HG03342 (cell line): ENCODE measurements at regions not wholly inside any gene's neighbourhood (a gene's known extent, or its start where the extent isn't known, plus 50 kb on each side); places are given as distances from the start of the nearest gene placed in this dataset.

Experiments used
- ATAC-seq: cut with Tn5 transposase; IDR thresholded peaks from one replicate; pipeline ENCODE4 v1.9.1; 2021; ENCODE audit warnings: mild to moderate bottlenecking, moderate library complexity; ENCODE audit not compliant: unreplicated experiment

DNA sequence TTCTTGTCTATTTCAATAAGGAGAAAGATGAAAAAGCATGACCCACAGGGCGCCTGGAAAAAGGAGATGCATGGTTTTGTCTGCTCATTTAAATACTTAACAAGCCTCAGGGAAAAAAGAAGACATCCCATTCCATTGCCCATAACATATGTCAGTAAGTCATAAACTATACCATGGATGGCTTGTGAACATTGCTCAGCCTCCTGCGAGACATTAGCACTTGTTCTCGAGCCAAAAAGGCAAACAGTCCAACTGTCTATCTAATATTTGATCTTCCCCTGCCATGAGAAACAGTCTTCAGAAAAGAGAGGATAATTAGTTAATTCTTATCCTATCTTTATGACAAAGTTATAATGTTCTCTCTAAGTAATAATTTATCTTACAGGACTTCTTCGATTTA is 527.4 kb downstream of the HACE1 start:
- ATAC-seq, result no peak

DNA sequence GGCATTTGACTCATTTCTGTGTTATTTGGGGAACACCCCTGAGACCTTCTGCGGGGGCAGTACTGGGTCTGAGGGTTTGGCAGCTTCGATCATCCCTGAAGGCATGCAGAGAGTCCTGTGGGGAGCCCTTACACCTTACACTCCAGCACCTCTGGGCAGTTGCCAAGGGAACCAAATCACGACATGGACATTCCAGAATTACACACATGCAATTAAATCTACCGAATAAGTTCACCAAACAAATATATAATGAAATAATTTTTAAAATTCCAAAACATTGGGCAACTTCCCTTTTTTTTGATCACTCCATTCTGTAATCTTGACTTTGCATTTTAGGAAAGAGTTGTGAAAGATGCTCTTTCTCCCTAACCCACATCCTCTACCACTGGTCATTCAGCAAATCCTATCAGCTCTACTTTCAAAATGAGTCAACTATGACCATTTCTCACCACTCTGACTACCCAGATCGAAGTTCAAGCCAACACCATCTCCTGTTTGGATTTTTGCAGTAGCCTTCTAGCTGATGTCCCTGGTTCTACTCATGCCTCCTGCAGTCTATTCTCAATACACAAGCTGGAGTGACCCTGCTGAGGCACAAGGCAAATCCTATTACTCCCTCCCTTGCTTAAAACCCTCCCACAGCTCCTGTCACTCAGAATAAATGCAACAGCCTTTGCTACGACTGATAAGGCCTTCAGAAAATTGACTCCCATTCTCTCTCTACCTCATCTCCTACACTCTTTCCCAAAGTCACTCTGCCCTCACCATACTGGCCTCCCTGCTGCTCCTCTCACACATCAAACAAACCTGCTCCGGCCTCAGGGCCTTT is 533.3 kb downstream of the HACE1 start:
- ATAC-seq, result peak; percentile 74

DNA sequence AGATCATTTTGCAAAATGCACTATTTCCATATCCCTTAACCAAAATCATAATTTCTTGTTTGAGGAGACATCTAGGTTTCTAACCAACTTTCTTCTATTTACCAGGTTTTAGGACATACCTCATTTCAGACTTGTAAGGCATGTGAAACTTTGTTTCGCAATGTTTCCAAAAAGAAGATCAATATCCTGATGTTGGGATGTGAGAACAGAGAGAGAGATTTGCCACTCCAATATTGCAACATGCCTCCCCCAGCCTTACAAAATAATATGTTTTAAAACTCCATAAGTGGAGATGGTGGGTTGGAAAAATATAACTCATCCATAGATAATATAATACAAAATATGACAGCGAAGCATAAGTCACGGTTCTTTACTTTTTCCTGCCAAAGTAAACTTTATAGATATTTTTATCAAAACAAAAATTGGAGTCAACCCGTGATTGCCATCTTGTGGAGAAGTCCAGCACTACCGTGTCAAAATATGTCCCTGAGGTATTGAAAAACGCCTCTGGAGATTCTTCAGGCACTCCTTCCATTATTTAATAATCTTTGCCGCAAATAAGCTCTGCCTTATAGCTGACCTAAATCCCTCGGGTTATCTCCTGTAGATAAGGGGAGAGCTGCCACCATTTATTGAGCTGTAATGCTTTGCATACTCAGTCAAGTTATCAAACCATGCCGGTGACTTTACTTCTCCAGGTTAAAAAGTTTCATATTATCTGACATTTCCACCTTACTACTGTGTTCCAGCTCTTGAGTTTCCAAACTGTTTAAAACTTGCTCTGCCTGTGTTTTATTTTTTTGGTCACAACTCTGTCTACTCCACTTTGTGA is 534.2 kb downstream of the HACE1 start:
- no peak for ATAC-seq

DNA sequence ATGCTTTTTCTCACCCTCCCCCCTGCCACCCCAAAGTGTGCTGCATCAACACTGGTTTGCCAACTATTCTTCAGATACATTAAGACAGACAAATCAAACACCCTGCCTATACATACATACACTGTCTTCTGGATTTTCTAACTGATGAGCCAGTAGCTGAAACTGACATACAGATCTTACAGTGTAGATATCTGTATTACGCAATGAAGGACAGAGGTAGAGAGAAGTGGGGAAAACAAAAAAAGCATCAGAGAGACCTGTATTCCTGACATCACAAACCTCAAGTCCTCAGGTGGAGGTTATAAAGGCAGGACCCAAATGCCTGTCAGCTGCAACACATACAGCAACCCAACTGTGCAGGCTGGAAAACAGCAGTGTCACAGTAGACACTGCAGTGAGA is 535.4 kb downstream of the HACE1 start:
- no peak for ATAC-seq

DNA sequence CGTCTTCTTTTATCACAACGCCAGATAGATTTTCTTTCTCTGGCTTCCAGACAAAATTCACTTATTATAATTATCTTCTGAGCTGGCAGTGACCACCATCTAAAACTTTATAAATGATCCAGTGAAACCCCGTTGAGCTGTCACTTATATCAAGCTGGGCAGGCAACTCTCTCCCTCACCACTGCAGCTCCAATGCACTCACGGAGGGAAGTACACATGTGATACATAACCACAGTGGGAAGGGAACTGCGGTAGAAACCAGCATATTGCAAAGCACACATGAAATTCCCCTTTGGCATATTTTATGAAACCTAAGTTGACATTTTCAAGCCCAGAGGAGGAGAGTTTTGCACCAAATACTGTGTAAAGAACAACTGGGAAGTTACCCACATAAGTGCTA is 536.9 kb downstream of the HACE1 start:
- ATAC-seq, result no peak

DNA sequence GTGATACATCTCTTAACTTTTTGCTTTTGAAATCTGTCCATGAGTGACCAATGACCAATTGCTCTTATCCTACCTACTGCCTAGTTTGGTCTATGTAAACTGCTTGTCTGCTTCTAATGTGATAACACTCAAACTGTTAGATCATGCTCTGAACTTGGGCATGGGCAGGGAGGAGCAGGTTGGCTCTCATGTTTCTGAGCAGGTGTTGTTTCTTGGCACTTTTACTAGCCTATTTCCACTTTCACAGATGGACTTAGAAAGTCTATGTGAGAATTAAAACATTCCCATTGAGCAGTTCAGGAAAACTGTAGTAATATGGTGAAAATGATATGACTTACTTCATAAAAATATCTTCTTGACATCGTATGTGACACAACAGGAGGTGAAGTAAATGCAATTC is 538.4 kb downstream of the HACE1 start:
- no peak for ATAC-seq

DNA sequence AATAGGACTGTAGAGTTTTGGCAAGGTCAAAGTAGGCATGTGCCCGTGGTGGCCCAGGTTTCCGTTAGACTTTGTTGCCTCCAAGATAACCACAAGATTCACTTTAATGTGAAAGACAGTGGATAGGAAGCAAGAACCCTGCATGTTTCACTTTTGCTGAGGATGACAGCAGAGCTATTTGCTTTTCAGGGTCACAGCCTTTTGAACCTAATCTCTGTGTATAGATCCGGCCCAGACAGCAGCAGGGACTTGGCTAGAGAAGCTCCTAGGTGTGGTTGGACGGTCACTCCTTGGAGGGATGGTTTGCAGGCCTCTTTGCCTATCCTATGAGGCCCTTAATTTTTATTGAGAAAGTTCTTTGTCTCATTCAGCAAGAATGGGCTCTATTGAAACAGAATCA is 538.8 kb downstream of the HACE1 start:
- no peak for ATAC-seq

DNA sequence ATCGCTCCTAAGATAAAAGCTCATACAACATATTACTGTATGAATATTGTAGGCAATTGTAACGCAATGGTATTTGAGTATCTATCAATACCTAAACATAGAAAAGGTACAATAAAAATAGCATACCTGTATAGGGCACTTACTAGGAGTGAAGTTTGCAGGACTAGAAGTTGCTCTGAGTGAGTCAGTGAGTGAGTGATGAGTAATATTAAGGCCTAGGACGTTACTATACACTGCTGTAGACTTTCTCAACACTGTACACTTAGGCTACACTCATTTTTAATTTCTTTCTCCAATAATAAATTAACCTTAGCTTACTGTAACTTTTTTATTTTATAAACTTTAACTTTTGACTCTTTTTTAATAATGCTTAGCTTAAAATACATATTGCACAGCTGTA is 546.9 kb downstream of the HACE1 start:
- ATAC-seq, result no peak

DNA sequence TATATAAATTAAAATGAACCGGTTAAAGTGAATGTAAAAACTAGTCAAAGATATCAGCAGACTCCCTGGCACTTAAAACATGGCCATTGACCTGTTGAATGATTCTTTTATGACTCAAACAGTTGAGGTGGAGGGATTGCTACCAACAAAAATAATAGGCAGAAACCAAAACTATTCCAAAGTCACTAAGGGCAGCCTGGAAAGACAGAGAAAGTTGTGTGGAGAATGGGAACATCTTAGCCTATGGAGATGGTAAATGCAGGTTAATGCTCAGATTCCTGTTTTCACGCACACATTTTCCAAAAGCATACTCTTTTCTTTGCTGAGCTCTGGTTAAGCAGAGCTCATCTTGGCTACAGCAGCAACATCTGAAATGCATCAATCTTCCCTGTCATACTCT is 553.5 kb downstream of the HACE1 start:
- no peak for ATAC-seq

DNA sequence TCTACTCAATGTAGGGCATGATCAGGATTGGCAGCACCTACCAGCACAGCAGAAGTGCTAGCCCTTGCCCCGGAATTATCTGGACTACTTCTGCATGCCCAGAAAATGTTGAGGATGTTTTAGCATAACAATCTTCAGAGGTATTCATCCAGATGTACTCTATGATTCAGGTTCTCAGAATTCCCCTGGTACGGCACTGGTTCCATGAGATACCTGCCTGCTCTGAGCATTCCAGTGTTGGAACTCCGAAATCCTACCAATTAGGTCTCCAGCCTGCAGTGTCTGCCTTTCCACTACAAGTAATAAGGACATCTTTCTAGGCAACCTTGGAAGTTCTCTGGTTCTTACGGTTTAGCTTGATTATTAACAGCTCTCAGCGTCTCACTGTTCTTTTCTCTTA is 554.5 kb downstream of the HACE1 start:
- no peak for ATAC-seq

DNA sequence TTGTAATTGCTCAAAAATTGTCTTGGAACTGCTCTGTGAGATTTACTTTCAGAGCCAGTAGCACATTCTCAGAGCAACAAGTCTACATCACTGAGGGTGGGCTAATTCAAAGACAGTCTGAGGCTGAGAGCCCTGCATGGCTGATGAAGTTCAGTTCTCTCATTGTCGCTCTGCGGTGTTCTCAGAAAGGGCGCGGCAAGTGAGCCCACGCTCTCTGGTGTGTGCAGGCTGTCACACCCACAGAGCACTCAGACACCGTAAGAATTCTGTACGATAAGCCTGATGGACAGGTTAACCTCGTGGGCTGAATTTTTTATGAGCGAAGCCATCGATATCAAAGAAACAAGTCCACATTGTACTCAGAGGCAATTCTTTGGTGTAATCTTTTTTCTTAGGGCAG is 557.8 kb downstream of the HACE1 start:
- ATAC-seq, result no peak

DNA sequence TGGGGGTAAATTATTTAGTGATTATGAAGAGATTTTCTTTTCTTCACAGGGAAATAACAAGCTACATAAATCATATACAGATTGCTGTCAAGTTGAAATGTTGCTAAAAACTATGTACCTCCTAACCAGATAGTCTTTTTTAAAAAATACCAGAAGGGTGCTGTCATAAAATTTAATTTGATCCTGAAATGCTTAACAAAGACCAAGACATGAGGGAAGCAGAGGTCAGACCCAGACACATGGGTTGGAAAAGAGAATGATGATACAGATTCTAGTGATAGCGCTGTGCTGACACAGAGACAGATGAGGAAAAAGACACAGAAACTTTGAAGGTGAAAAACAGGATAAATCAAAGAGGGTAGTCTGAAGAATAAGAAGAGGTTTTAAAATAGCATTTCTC is 573.1 kb downstream of the HACE1 start:
- no peak for ATAC-seq

DNA sequence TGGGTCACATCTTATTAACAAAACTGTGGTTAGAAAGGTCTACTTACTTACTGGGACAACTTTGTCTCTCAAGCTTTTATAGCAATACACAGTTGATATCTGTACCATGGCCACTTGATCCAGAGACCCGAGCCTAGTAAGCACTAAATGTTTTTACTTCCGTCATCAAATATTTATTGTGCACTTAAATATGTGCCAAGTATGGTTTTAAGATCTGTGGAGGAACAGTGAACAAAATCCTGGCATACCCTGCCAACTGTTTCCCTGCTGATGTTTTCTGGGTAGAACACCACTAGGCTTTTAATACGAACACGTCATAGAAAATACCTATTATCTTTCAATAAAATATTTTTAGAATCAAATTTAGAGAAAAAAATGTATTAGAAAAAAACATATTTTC is 574.8 kb downstream of the HACE1 start:
- no peak for ATAC-seq

DNA sequence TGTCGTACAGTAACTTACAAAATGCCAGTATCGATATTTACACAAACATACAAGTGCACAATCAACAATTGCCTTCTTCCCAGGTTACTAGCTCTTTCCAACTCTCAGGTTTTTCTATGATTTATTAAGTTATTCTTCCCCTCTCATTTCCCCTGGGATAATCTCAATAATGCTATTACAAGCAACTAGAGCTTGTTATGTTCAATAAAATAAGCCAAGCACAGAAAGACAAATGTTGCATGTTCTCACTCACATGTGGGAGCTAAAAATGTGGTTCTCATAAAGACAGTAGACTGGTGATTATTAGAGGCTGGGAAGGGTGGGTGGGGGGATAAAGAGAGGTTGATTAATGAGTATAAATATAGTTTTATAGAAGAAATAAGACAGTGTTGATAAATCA is 577.1 kb downstream of the HACE1 start:
- ATAC-seq, result no peak

DNA sequence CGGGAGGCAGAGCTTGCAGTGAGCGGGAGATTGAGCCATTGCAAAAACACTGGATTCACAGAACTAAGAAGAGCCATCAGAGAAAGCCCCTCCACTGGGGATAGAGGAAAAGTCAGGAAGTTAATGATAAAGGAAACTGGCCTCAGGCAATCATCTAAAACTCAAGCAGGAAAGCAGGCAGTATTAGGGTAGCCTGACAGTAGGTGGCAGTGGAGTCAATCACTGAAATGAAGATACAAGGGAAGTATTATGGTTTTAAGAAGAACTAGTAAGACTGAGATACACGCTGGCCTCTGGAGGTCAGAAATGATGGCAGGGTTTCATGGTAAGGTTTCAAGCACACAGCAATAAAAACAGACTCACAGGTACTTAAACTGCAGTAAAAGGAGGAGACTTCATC is 578.3 kb downstream of the HACE1 start:
- no peak for ATAC-seq

DNA sequence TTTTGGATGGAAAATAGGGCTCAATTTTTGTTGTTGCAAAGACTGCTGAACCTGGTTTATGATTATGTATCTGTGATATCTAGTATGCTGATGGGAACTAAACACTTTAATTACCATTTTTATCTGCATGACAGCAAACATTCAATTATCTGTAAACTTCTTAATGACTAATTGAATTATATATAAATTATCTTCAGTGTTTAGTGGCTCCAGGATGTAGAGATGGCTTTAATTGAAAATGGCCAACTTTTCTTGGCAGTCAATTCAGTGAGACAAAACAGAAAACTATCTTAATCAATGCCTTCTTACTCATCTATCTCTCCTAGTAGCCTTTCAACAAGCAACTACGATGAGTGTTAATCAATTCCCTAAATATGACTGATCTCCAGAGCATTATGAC is 591.3 kb downstream of the HACE1 start:
- ATAC-seq, result no peak

DNA sequence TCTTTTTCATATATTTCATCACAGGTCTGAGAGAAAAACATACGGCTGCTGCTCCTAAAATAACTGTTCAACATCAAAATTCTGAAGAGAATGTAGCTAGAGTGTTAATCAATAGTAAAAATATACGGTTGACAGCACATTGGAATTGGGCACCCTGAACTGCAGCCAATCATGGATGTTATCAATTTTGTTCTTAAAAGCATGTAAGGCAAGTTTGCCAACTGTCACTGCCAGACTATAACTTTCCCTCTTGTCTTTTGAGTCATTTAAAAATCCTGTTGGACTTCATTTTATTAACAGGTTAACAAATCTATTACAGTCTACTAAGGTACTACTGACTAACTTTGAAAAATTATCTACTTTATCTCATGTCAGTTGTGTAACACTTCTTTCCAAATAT is 592.8 kb downstream of the HACE1 start:
- no peak for ATAC-seq

DNA sequence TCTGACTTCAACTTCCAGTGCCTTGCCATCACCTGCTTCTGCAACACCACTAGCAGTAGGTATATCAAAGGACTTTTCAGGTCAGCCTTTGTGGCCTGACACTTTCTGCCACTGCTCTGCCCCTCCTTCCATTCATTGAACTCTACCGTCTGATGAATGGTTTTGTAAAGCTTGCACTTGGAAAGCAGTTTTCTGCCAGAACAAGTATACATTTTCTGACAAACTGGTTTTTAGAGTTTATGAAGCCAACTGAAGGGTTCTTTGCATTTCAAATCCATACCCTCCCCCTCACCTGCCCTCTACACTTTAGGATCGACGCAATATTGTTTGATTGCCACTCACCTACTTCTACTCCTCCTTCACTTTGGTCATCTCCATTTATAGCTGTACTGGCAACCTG is 603.1 kb downstream of the HACE1 start:
- no peak for ATAC-seq

DNA sequence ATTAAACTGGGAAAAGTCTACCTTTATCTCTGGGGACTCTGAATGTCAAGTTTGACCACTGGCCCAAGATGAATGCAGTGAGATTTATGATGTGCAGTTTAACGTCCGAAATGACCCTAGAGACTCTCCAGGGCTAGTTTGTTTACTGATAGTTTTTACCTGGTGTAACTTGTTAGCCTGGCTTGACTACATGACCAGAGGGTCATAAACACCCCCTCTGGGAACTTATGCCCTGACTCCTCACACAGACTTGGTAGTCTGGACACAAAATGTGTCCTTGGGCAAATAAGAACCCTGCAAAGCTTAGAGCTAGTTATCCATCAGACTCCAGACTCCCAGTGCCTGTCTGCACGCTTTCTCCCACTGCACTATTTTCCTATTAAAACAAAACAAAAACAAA is 606.5 kb downstream of the HACE1 start:
- ATAC-seq, result no peak

DNA sequence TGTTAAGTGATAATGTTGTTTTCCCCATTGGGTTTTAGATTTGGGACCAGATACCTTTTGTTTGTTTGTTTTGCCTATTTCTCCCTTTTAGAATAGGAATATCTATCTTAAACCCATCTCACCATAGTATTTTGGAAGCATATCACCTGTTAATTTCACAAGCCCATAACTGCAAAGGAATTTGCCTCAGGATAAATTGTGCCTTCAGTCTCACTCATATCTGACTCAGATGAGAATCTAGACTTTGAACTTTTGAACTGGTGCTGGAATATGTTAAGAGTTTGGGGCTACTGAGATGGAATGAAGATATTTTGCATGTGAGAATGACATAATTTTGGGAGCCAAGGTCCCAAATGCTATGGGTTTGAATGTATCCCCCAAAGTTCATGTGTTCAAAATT is 607.4 kb downstream of the HACE1 start:
- ATAC-seq, result no peak

DNA sequence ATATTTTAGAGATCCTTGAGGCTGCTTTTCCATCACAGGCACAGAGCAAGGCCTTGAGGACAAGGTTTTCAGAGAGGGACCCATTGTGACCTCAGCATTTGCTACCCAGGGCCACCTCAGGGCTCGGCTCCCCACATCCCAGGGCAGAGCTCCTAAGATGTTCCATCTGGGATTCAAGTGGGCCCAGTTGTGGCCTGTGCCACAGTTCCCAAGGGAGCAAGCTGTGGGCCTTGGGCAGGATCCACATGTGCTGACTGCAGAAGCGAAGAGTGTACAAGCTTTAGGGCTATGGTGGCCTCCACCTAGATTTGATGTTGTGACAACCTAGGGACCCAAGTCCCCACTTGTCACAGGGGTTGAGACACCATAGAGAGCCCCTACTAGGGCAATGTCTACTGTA is 608.1 kb downstream of the HACE1 start:
- ATAC-seq, result no peak

DNA sequence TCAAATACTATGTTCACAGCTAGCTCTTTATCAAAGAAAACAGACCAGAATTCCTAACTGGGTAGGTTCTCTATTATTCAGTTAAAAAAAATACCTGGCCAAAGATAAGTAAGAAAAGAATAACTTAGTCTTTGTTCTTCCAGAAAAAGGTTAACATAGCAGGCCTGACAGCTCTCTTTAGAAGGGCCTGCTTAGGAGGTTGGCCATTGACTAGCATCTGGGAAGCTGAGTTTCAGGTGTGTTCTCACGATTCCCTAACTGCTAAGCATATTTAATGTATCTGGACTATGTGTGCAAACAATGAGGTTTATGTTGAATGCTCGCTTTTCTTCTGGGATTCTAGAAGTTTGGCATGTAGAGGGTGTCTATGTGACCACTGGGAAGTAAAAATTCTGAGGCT is 618.9 kb downstream of the HACE1 start:
- no peak for ATAC-seq
